Thyroid gland (tissue), 4 donors: ENCODE measurements at regions not wholly inside any gene's neighbourhood (a gene's known extent, or its start where the extent isn't known, plus 50 kb on each side); places are given as distances from the start of the nearest gene placed in this dataset.

Source experiments
- DNase-seq, 2 donors: peaks; one replicate each; pipeline ENCODE4 v3.0.0-alpha.2; 2019
- H3K27ac ChIP-seq, 3 donors: fragments of 200-600 bp; sonication (generic); 1 replicate in 2 of 3; 2 replicates in 1 of 3; pipeline ENCODE4 v1.5.1; 2016 to 2019; ENCODE audit warnings: mild to moderate bottlenecking in 1 of 3, moderate library complexity in 1 of 3
- H3K27me3 ChIP-seq: fragments of 200-600 bp; sonication (generic); one replicate; pipeline ENCODE4 v1.5.1; 2019
- H3K36me3 ChIP-seq, 2 donors: fragments of 200-600 bp; sonication (generic); one replicate each; pipeline ENCODE4 v1.5.1; 2016 to 2019
- H3K4me1 ChIP-seq, 2 donors: fragments of 200-600 bp; sonication (generic); one replicate each; pipeline ENCODE4 v1.5.1; 2017 to 2019
- H3K4me3 ChIP-seq, 3 donors: fragments of 200-600 bp; sonication (generic); replicated peaks in 1 of 3; 1 replicate in 2 of 3; 2 replicates in 1 of 3; pipeline ENCODE4 v1.5.1; 2016; ENCODE audit warnings: mild to moderate bottlenecking in 1 of 3
- H3K9me3 ChIP-seq: fragments of 200-600 bp; sonication (generic); one replicate; pipeline ENCODE4 v1.5.1; 2017
- POLR2A ChIP-seq, 2 donors: fragments of 450-650 bp; IDR thresholded peaks; one replicate each; pipeline ENCODE4 v1.6.1; 2017; ENCODE audit warnings: antibody characterized with exemption in 2 of 2, mild to moderate bottlenecking in 2 of 2, moderate library complexity in 1 of 2
- WGBS, 2 donors: methylation state at CpG; one replicate each; pipeline ENCODE4 v1.1.5; 2017; 5-methylcytosine and 5-hydroxymethylcytosine counted together
- intact Hi-C: fragments of 100-400 bp; cut with DNase I; formaldehyde crosslinking; loops from one replicate; pipeline ENCODE4 v1.15.1; 2023
- TF ChIP-seq, protein P1 (sequence below), 6 experiments: fragments of 200-600 bp in 3 of 6; fragments of 450-650 bp in 3 of 6; sonication (generic) in 3 of 6; IDR thresholded peaks; one replicate each; pipeline ENCODE4 v1.5.1; 2016 to 2019; ENCODE audit warnings: antibody characterized with exemption in 6 of 6, mild to moderate bottlenecking in 2 of 6, inconsistent platforms in 1 of 6, moderate library complexity in 1 of 6

DNA sequence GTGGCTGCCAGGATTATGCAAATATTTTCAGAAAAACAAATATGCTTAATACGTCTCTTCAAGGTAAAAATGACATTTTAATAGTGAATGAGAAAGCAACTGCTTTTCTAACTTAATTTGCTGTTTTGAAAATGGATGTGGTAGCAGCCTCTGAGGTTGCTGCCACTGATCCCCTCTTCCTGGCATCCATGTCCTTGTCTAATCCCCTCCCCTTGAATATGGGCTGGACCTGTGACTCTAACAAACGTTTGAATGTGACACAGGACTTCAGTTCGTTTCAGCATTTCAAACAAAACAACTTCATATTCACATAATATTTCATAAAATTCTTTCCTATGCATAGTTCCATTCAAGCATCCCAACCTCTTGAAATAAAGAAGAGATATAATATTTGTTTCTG, 64.2 kb upstream of the SLC38A2 start:
- Histone ChIP-seq H3K27ac (no peak overlapping the region), H3K27me3 (no peaks in the 10 kb centered on the region), H3K4me3 (no peak overlapping the region), H3K9me3 (no peaks in the 10 kb centered on the region), H3K4me1 (no peaks in the 10 kb centered on the region), H3K36me3 (no peaks in the 10 kb centered on the region)
- no peak for DNase-seq
- 67 to 69% methylated on average over 3 of the region's 3 CpGs for WGBS, 2 donors
- no peak for TF ChIP-seq POLR2A (IDR thresholded peaks at IDR 0.05)
- TF ChIP-seq, protein P1, sequence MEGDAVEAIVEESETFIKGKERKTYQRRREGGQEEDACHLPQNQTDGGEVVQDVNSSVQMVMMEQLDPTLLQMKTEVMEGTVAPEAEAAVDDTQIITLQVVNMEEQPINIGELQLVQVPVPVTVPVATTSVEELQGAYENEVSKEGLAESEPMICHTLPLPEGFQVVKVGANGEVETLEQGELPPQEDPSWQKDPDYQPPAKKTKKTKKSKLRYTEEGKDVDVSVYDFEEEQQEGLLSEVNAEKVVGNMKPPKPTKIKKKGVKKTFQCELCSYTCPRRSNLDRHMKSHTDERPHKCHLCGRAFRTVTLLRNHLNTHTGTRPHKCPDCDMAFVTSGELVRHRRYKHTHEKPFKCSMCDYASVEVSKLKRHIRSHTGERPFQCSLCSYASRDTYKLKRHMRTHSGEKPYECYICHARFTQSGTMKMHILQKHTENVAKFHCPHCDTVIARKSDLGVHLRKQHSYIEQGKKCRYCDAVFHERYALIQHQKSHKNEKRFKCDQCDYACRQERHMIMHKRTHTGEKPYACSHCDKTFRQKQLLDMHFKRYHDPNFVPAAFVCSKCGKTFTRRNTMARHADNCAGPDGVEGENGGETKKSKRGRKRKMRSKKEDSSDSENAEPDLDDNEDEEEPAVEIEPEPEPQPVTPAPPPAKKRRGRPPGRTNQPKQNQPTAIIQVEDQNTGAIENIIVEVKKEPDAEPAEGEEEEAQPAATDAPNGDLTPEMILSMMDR (IDR thresholded peaks at IDR 0.05): no peak
- intact Hi-C loops: no loop called here

DNA sequence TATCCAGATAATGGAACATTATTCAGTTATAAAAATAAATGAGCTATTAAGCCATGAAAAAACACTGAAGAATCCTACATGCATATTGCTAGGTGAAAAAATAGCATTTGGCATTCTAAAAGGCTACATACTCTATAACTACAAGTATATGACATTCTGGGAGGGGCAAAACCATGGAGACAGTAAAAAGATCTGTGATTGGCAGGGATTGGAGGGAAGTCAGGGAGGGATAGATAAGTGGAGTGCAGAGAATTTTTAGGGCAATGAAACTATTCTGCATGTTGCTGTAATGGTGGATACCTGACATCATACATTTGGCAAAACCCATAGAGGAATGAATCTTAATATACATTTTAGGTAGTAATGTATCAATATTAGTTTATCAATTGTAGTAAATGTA, 63.1 kb upstream of the SLC38A2 start:
- Histone ChIP-seq H3K4me3 (no peak overlapping the region), H3K27ac (no peak overlapping the region), H3K9me3 (no peaks in the 10 kb centered on the region), H3K36me3 (no peaks in the 10 kb centered on the region), H3K4me1 (peaks cover under 1 to 4% of the 10 kb centered on the region in 2 donors), H3K27me3 (no peaks in the 10 kb centered on the region)
- intact Hi-C loops: no loop called here
- DNase-seq: no peak
- TF ChIP-seq, protein P1 (IDR thresholded peaks at IDR 0.05): no peak
- no peak for TF ChIP-seq POLR2A (IDR thresholded peaks at IDR 0.05)

DNA sequence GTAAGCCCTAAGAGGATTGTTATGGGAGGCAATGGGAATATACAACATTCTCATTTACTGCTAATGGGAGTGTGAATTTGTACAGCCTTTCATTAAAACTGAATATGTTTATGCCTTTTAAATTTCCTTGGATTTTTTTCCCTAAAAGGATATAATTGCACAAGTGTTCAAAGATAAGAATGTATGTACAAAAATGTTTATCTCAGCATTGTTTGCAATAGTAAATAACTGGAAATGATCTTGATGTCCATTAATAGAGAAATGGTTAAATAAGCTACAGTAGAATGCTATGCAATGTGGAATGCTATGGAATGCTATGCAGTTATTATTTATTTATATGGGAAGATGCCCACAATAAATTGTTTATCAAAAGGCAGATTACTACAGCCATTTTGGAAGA, 62.5 kb upstream of the SLC38A2 start:
- no peaks in the 10 kb centered on the region for H3K27me3 ChIP-seq
- no peak for DNase-seq
- H3K4me3 ChIP-seq: no peak overlapping the region
- TF ChIP-seq, protein P1 (IDR thresholded peaks at IDR 0.05): no peak
- no peak for TF ChIP-seq POLR2A (IDR thresholded peaks at IDR 0.05)
- H3K4me1 ChIP-seq: peaks cover 6 to 8% of the 10 kb centered on the region in 2 donors
- H3K36me3 ChIP-seq: no peaks in the 10 kb centered on the region
- no peaks in the 10 kb centered on the region for H3K9me3 ChIP-seq
- intact Hi-C loops: no loop called here
- no peak overlapping the region for H3K27ac ChIP-seq

DNA sequence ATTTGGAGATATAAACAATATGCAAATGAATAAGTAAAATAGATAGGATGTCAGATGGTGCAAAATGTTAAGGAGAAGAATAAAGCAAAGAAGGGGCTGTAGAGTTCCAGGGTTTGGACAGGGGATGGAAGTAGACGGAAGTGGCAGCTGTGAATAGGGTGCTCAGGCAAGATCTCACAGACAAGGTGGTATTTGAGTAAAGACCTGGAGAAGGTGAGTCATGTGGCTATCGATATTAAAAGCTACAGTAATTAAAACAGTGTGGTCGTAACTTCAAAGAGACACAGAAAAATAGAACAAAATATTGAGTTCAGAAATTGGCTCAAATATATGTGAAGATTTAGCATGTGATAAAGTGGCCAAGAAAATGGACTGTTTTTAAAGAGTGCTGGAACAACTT, 61.3 kb upstream of the SLC38A2 start:
- no peaks in the 10 kb centered on the region for H3K36me3 ChIP-seq
- no peaks in the 10 kb centered on the region for H3K9me3 ChIP-seq
- 96 to 98% methylated on average over 3 of the region's 3 CpGs for WGBS, 2 donors
- H3K27me3 ChIP-seq: no peaks in the 10 kb centered on the region
- no peak overlapping the region for H3K27ac ChIP-seq
- DNase-seq: no peak
- intact Hi-C loops: no loop called here
- H3K4me3 ChIP-seq: no peak overlapping the region
- peaks cover 6 to 9% of the 10 kb centered on the region in 2 donors for H3K4me1 ChIP-seq
- no peak for TF ChIP-seq POLR2A (IDR thresholded peaks at IDR 0.05)
- TF ChIP-seq, protein P1 (IDR thresholded peaks at IDR 0.05): no peak

DNA sequence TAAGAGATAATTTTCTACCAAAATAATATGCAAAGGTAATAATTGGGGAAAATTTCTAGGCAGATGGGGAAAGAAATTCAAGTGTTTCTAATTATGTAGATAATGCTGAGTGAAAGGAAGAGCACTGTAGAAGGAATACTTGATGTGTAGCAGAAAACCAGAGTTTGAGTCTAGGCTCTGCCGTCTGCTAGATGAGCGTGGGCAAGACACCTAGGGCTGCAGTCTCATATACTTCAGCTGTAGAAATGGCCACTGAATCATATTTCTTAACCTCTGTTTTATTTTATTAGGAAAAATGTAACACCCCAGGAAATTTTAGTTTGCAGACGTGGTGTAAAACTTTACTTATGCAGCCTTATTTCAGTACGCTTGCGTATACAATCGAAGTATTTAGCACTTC, 59.8 kb upstream of the SLC38A2 start:
- peaks cover 6 to 9% of the 10 kb centered on the region in 2 donors for H3K4me1 ChIP-seq
- H3K27me3 ChIP-seq: no peaks in the 10 kb centered on the region
- no peak for DNase-seq
- H3K4me3 ChIP-seq: no peak overlapping the region
- no peak overlapping the region for H3K27ac ChIP-seq
- no peaks in the 10 kb centered on the region for H3K36me3 ChIP-seq
- WGBS, 2 donors: 88 to 90% methylated on average over 6 of the region's 6 CpGs
- intact Hi-C loops: no loop called here
- H3K9me3 ChIP-seq: no peaks in the 10 kb centered on the region
- no peak for TF ChIP-seq POLR2A (IDR thresholded peaks at IDR 0.05)
- TF ChIP-seq, protein P1 (IDR thresholded peaks at IDR 0.05): no peak
